Psoas muscle (tissue), 7 donors: ENCODE measurements at regions not wholly inside any gene's neighbourhood (a gene's known extent, or its start where the extent isn't known, plus 50 kb on each side); places are given as distances from the start of the nearest gene placed in this dataset.

Experiments
- ATAC-seq, 4 donors: fragments of 200-7000 bp; cut with Tn5 transposase; one replicate each; pipeline ENCODE4 v1.9.1; 2020; ENCODE audit warnings: moderate library complexity in 3 of 4, mild to moderate bottlenecking in 2 of 4
- DNase-seq, 2 donors: peaks; one replicate each; pipeline ENCODE4 v3.0.0-alpha.2; 2020
- H3K27ac ChIP-seq: fragments of 200-600 bp; one replicate; pipeline ENCODE4 v1.8.0; 2022
- H3K27me3 ChIP-seq, 3 donors: fragments of 200-600 bp in 1 of 3; one replicate each; pipeline versions ENCODE4 v1.6.1 to v1.8.0; 2013 to 2022; ENCODE audit warnings: low read length in 2 of 3, mild to moderate bottlenecking in 2 of 3, moderate library complexity in 1 of 3; ENCODE audit not compliant: insufficient read depth in 3 of 3
- H3K36me3 ChIP-seq, 2 donors: fragments of 200-600 bp in 1 of 2; one replicate each; pipeline versions ENCODE4 v1.6.1 to v1.8.0; 2013 to 2022; ENCODE audit warnings: low read depth in 1 of 2, mild to moderate bottlenecking in 1 of 2, moderate library complexity in 1 of 2; ENCODE audit not compliant: insufficient read depth in 1 of 2
- H3K4me1 ChIP-seq: fragments of 200-600 bp; one replicate; pipeline ENCODE4 v1.8.0; 2022
- H3K4me3 ChIP-seq: fragments of 200-600 bp; one replicate; pipeline ENCODE4 v1.8.0; 2022; ENCODE audit warnings: mild to moderate bottlenecking
- H3K9me3 ChIP-seq: fragments of 200-600 bp; one replicate; pipeline ENCODE4 v1.8.0; 2022
- WGBS, 3 donors: extraction: QIAGEN DNeasy Blood & Tissue Kit; methylation state at CpG; one replicate each; pipeline versions ENCODE4 v1.1.6 to v1.1.7; 2013; 5-methylcytosine and 5-hydroxymethylcytosine counted together
- intact Hi-C, 2 donors: fragments of 100-400 bp; cut with DNase I; formaldehyde crosslinking; loops; one replicate each; pipeline versions ENCODE4 v1.11.0 to v1.14.2; 2022
- TF ChIP-seq, protein P1 (sequence below): fragments of 200-600 bp; IDR thresholded peaks from one replicate; pipeline ENCODE4 v1.8.0; 2022; ENCODE audit warnings: antibody characterized with exemption
- donor health status: healthy with polysubstance abuse.
- donor health status: DM: no; HTN: no; CAD: no; lungs with moderate emphysema.
- donor health status: Bipolar disorder and iron deficiency.
- donor health status: healthy.
- donor health status: DM: yes; HTN: yes; CAD: no.
- donor health status: DM: no; HTN: no; CAD: no.
- donor health status: DM: yes; HTN: yes; CAD: no.

DNA sequence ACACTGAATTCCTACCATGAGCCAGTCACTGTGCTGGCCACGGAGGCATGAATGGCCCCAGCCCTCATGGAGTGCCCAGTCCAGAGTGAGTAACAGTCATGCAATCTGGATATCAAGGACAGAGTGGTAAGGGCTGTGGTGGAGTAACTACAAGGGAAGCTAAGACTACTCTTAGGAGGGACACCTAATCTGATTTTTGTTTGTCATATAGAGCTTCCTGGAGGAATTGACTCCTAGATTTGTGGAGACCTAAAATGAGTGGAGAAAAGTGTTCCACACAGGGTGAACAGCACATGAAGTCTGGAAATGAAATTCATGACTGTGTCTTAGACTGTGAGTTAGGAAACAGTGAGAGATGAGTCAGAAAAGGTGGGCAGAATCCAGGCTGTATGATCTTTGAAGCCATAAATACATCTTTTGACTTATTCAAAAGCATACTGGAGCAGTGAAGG is 219.9 kb downstream of the NFKBIZ start:
- WGBS, 3 donors: 72 to 83% (median 78%) methylated on average over 1 of the region's 1 CpG
- Histone ChIP-seq H3K4me3 (no peak overlapping the region), H3K27ac (no peak overlapping the region), H3K36me3 (no peaks in the 10 kb centered on the region), H3K4me1 (no peaks in the 10 kb centered on the region), H3K9me3 (no peaks in the 10 kb centered on the region), H3K27me3 (no peaks in the 10 kb centered on the region)
- ATAC-seq: peak in 2 of 4 donors; percentile 46 to 73
- peak in 1 of 2 donors; percentile 13 for DNase-seq
- intact Hi-C loops: no loop called here
- TF ChIP-seq, protein P1, sequence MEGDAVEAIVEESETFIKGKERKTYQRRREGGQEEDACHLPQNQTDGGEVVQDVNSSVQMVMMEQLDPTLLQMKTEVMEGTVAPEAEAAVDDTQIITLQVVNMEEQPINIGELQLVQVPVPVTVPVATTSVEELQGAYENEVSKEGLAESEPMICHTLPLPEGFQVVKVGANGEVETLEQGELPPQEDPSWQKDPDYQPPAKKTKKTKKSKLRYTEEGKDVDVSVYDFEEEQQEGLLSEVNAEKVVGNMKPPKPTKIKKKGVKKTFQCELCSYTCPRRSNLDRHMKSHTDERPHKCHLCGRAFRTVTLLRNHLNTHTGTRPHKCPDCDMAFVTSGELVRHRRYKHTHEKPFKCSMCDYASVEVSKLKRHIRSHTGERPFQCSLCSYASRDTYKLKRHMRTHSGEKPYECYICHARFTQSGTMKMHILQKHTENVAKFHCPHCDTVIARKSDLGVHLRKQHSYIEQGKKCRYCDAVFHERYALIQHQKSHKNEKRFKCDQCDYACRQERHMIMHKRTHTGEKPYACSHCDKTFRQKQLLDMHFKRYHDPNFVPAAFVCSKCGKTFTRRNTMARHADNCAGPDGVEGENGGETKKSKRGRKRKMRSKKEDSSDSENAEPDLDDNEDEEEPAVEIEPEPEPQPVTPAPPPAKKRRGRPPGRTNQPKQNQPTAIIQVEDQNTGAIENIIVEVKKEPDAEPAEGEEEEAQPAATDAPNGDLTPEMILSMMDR: no peak

DNA sequence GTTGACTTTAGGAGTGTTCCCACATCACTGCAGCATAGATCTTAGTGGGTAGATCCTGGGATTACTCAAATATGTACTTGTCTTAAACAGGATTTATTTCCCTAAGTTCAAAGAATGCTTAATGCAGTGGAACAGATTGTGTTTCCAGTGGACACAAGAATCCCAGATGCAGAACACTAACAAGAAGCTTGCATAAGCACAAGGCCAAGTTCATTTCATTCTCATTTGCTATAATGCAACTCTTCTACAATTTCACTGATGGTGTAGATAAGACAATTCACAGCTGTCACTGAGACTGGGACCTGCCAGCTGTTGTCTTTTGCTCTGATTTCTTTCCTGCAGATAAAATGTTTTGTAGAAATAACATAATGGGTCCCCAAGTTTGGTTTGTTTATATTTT is 225.6 kb downstream of the NFKBIZ start:
- intact Hi-C loops: no loop called here
- Histone ChIP-seq H3K4me3 (no peak overlapping the region), H3K27ac (no peak overlapping the region), H3K27me3 (no peaks in the 10 kb centered on the region), H3K36me3 (no peaks in the 10 kb centered on the region), H3K9me3 (no peaks in the 10 kb centered on the region), H3K4me1 (no peaks in the 10 kb centered on the region)
- TF ChIP-seq, protein P1: no peak
- ATAC-seq (no peak), DNase-seq (no peak)

DNA sequence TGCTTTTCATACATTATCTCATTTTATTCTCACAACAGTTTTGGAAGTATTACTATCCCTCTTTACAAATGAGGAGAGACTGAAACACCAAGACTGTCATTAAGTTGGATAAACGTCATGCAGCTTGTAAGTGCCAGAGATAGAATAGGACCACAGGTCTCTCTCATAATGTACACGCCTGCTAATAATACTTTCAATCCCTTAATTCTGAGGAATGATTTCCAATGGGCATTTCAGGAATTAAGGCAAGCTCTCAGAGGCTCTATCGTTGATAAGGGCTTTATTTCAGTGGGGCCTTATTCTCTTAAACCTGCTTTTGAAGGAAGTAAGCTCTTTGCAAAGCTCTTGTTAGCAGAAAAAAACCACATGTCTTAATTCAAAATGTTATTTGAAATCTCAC is 229.1 kb downstream of the NFKBIZ start:
- no peaks in the 10 kb centered on the region for H3K4me1 ChIP-seq
- H3K36me3 ChIP-seq: no peaks in the 10 kb centered on the region
- H3K9me3 ChIP-seq: no peaks in the 10 kb centered on the region
- no peak overlapping the region for H3K4me3 ChIP-seq
- ATAC-seq (no peak), DNase-seq (no peak)
- no peaks in the 10 kb centered on the region for H3K27me3 ChIP-seq
- TF ChIP-seq, protein P1: no peak
- WGBS, 3 donors: 63 to 79% (median 71%) methylated on average over 3 of the region's 3 CpGs
- intact Hi-C loops: no loop called here
- H3K27ac ChIP-seq: no peak overlapping the region

DNA sequence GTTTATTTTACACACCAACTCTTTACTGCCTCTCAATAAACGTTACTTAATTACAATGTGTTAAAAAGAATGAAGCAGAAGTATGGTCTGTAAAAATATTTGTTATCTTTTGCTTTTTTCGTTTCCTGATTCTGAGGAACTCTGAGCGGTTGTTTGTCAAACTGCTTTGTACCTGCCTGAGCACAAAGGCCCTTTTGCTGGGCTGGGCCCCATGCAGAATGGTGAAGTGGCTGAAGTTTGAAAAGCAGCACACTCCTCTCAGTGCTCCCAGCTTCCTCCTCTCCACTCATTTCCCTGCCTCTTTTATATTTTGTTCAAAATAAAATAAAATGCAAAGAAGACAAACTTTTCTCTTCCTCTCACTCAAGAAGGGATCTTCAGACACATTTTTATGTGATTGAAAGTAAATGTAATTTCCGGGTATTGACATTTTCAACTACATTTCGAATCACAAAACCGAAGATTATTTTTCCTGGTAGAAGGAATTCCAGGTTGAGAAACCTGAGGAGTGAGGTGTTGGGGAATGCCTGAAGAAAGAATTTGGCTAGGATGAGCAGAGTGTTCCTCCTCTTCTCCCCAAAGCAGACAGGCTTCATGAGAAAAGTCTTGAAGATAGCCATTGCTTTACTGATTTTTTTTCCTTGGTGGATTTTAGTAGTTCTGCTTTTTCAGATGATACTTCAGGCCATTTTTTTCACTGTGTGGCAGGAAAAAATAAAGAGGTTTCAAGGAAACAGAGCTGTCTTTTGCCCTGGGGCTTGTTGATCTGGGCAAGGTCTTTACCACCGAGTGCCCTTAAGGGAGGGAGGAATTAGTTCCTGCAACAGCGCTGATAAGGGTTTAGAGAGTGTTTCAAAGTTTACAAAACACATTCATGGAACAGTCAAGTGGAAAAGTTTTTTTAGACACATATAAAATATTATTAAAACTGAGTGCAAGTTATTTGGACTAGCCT is 229.8 kb downstream of the NFKBIZ start:
- Histone ChIP-seq H3K9me3 (no peaks in the 10 kb centered on the region), H3K4me3 (no peak overlapping the region), H3K4me1 (no peaks in the 10 kb centered on the region), H3K27ac (no peak overlapping the region), H3K27me3 (no peaks in the 10 kb centered on the region), H3K36me3 (no peaks in the 10 kb centered on the region)
- 75 to 79% (median 76%) methylated on average over 8 of the region's 8 CpGs for WGBS, 3 donors
- intact Hi-C loops: no loop called here
- ATAC-seq: no peak
- DNase-seq: no peak
- TF ChIP-seq, protein P1: no peak
